Stimulated activated CD8-positive, alpha-beta memory T cell treated with anti-CD3 and anti-CD28 coated beads, Interleukin-4, amount 100 ng/mL, for 24 hours (primary cell): ENCODE measurements at regions not wholly inside any gene's neighbourhood (a gene's known extent, or its start where the extent isn't known, plus 50 kb on each side); places are given as distances from the start of the nearest gene placed in this dataset.
"Not testable (repeated sequence)": the region's sequence is repeated elsewhere in the genome, so short reads cannot be mapped to it uniquely, and the experiment has no call there.

Experiments
- DNase-seq: peaks from one replicate; pipeline ENCODE4 v3.0.0-alpha.2; 2020; ENCODE audit warnings: low read depth

GRCh38 chr4:189613207-189613606 is 327.5 kb upstream of the FRG1 start:
- DNase-seq = no peak

DNA sequence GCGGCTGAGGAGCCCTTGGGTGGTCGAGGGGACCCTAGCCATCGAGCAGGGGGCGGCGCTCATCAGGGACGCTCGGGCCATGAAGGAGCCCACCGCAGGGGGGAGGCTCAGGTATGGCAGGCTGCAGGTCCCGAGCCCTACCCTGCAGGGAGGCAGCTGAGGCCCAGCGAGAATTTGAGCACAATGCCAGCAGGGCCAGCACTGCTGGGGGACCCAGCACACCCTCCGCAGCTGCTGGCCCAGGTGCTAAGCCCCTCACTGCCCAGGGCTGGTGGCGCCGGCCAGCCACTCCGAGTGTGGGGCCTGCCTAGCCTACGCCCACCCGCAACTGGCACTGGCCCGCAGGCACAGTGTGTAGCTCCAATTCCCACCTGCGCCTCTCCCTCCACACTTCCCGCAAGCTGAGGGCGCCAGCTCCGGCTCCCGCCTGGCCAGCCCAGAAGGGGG is 325.4 kb upstream of the FRG1 start:
- no peak for DNase-seq

GRCh38 chr4:189617741-189618140 is 322.9 kb upstream of the FRG1 start:
- DNase-seq = not testable (repeated sequence)

- DNase-seq = not testable (repeated sequence)
Observed at GRCh38 chr4:189619441-189620250, 321.0 kb upstream of the FRG1 start.

DNA sequence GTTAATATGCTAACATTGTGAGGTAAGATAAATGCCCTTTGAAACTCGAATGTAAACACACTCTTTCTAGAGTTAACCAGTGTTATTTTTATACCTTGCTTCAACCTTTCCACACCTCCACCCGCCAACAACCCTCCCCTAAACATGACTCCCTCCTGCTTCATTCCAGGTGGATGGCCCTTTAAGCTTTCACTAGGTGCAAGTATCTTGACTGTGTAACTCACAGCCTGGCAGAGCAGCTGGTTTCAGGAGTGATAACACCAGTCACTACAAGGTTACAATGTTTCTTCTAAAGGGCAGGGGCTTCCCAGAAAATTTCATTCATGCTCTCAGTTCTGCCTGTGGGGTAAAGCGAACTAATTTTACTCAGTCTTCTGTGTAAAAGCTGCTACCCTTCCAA is 318.1 kb upstream of the FRG1 start:
- not testable (repeated sequence) for DNase-seq

DNA sequence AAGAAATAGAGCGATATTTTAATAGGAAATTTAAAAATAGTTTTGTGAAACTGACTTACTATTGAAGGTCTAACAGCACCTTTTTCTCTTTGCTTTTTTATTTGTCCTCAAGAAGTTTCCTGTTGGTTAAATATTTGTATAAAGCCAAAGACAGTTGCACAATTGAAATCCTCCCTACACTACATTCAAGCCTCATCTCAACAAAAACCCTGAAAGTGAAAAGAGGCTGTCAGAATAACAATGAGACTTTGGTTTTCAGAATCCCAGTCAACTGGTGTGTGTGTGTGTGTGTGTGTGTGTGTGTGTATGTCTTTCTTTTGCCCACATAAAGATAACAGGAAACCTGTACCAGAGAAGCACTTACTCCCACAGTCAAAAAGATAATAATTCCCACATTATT is 313.6 kb upstream of the FRG1 start:
- not testable (repeated sequence) for DNase-seq

GRCh38 chr4:189629733-189630132 is 310.9 kb upstream of the FRG1 start:
- not testable (repeated sequence) for DNase-seq

GRCh38 chr4:189630913-189631567 is 309.6 kb upstream of the FRG1 start:
- DNase-seq = not testable (repeated sequence)

DNA sequence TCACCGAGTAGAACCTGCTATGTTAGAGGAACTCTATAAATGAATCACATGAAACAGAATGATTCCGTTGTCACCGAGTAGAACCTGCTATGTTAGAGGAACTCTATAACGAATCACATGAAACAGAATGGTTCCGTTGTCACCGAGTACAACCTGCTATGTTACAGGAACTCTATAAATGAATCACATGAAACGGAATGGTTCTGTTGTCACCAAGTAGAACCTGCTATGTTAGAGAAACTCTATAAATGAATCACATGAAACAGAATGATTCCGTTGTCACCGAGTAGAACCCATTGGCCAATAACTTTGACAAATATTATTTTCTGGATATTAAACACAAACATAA is 309.1 kb upstream of the FRG1 start:
- not testable (repeated sequence) for DNase-seq

DNA sequence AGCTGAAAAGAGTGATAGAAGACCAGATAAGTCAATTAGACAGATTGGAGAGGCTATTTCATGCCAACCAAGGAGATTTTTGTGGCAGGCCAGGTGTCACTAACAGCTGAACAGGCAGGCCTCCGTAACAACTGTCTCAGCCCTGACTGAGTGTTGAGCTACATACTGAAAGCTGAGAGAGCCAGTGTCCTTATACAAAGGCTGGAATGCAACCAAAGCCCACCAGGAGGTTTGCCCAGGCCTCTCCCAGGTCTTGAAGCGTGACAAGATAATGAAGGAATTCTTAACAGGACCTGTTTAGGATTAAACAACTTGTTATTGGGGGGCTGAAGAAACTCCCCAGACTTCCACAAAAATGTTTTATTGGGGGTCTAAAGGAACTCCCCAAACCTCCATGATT is 290.2 kb upstream of the FRG1 start:
- DNase-seq = not testable (repeated sequence)

DNA sequence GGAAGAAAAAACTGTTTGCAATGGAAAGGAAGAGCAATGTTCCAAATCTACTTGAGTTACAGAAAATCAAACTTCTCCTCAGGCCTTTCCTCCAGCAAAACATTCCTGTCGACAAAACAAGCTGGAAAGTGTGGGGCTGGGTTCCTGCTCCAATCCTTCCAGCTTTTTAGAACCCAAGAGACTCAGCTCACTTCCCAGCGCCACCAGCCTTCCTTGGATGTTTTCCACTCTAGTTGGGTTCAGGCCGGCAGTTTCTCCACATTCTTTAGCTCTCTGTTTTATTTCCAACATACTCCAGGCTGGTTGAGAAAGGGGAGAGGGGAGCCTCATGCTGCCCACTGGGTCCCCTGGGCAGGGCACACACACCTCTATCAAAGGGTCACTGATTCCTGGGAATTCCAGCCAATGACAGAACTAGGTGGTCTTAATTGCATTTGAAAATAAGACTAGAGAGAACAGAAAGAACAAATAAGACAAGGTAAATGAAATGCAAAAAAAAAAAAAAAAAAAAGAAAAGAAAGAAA is 287.5 kb upstream of the FRG1 start:
- DNase-seq = not testable (repeated sequence)

DNA sequence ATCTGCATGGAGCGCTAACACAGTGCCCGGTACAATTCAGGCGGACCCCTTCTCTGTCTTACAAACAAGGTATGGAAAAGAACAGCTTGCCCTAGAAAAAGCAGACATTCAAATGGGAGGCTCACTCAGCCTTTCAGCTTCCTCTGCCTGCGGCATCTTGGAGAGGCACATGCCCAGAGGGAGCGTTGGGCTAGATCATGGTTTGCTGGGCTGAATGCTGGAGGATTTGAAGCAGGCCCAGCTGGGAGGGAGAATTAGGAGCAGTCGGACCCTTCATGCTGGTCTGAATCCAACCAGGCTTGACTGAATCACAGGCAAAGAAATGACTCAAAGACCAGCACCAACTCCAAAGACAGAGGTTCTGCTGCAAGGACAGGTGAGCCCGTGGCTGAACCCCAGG is 286.7 kb upstream of the FRG1 start:
- DNase-seq = not testable (repeated sequence)

GRCh38 chr4:189654396-189654795 is 286.3 kb upstream of the FRG1 start:
- DNase-seq = not testable (repeated sequence)

DNA sequence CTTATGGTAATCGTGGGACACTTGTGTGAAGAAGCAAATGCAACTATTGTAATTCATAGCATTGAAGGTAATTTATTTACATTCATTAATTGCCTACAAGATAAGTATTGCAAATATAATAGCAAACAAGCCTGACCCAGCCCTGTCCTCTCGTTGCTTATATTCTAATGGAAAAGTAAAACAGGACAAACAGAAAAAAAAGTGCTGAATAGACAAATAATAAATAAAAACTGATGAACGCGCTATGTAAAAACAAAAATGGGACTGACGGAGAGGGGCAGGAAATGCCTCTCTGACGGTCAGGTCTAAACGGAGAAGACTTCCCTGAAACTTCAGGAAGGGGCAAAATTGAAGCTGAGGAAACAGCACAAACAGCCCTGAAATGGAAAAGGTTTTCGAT is 284.9 kb upstream of the FRG1 start:
- not testable (repeated sequence) for DNase-seq

DNA sequence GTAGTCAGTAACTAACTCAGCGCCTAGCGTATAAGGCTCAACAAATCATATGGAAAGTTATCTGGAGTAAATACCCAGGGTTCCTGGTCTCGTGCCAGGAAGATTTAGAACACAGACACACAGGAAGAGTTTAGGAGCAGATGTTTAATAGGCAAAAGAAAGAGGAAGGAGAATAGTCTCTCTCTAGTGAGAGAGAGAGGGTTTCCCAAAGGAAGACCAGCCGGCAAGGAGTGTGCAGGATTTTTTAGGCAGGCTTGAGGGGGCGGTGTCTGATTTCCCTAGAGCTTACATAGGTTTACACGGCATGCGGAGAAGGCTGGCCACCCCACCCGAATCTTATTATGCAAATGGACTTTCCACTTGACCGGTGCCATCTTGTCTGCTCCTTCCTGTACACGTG is 284.0 kb upstream of the FRG1 start:
- no peak for DNase-seq

DNA sequence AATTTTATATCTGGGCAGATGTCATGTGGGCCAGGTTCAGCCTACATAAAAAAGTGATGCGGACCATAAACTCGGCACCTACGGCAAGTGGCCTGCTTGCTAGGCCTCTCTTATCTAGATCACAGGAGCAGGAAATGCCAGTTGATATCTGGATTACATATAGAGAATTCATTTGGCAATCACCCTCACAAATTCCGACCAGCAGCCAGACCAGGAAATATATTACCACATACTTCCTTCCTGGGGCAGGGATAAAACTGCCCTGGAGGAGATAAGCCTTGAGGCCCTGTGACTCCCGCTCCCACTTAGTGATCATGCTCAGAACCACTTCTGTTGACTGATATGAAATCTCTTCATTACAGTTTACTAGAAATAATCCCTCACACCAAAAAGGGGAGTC is 282.4 kb upstream of the FRG1 start:
- not testable (repeated sequence) for DNase-seq

GRCh38 chr4:189658831-189659230 is 281.8 kb upstream of the FRG1 start:
- DNase-seq = not testable (repeated sequence)

DNA sequence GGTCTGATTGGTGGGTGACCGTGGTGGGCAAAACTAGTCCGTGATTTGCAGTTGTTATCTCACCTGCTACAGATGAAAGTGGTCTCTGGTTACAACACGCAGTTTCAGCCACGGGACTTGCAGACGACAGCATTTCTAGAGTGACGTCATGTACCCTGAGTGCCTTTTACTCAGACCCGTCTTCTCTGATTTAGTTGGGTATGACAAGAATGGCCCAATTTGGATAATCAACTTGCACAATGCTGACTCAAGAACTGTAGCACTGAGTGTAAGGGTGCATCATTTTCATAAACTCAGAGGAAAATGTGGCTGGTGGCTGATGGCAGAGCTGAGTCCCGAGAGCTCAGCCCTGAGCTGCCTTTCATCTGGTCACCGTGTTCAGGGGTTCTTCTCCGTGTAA is 281.4 kb upstream of the FRG1 start:
- no peak for DNase-seq

- no peak for DNase-seq
Observed at GRCh38 chr4:189660722-189661360, 279.8 kb upstream of the FRG1 start.

DNA sequence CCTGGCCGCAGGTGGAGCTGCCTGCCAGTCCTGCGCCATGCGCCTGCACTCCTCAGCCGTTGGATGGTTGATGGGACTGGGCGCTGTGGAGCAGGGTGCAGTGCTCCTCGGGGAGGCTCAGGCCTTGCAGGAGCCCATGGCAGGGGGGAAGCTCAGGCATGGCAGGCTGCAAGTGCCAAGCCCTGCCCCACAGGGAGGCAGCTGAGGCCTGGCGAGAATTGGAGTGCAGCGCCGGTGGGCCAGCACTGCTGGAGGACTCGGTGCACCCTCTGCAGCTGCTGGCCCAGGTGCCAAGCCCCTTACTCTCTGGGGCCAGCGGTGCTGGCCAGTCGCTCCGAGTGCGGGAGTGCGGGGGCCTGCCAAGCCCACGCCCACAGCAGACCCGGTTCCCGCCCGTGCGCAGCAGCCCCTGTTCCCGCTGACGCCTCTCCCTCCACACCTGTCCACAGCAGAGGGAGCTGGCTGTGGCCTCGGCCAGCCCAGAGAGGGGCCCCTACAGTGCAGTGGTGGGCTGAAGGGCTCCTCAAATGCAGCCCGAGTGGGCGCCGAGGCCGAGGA is 275.9 kb upstream of the FRG1 start:
- no peak for DNase-seq

DNA sequence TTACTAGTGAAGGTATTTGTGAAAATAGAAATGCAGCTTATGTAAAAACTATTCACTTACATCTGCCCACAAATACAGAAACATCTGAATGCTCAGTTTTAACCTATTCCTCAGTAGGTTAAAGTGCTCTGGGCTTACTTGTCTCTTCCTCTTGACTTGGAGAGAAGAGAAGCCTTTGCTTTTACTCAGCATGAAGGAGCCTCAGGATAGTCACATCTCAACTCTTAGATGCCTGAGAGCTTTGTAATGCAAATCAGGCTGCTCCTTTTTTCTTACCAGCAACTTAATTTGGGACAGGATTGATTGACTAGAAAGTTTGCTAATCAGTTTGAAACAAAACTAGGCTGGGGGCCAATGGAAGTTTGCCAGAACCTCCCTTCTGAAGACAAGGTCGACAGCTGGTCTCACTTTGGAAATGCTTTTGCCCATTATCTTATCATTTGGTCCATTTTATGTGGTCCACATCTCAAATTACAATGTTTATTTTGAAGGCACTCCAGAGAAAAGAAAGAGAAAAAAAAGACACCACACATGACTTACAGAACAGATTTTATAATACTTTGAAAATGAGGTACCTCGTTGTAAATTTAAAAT is 274.9 kb upstream of the FRG1 start:
- not testable (repeated sequence) for DNase-seq

- DNase-seq = not testable (repeated sequence)
Observed at GRCh38 chr4:189667386-189667785, 273.3 kb upstream of the FRG1 start.
